ENCODE measurements at regions not wholly inside any gene's neighbourhood (a gene's known extent, or its start where the extent isn't known, plus 50 kb on each side); places are given as distances from the start of the nearest gene placed in this dataset.
"Not testable (repeated sequence)": the region's sequence is repeated elsewhere in the genome, so short reads cannot be mapped to it uniquely, and the experiment has no call there.

DNA sequence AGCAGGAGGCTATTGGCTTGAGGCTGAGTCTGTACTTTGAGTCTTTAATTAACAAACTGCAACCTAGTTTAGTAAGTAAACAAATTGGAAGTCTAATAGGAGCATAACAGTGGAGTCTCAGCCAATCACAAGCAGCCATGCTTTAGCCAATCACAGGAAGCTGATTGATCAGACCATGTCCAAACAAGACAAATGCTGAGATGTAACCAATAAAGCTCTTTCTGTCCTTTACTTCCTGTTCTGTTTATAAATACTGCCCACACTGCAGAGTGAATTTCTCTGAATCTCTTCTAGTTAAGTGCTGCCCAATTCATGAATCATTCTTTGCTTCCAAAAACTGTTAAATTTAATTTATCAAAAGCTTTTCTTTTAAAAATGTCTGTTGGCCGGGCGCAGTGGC lies 146.6 kb upstream of the DLX2 start:
- peaks cover 25% of the 10 kb centered on the region for H3K4me1 ChIP-seq (ENCODE audit: control insufficient read depth, low read depth, low read length)
- H3K27ac ChIP-seq (ENCODE audit: low read length), result no peak overlapping the region
- no peaks in the 10 kb centered on the region for H3K27me3 ChIP-seq (ENCODE audit: control insufficient read depth, insufficient read depth, low read length)
- no peak overlapping the region for H3K9ac ChIP-seq (ENCODE audit: low read length)
- H3K9me3 ChIP-seq (ENCODE audit: control insufficient read depth, low read depth, low read length), result no peaks in the 10 kb centered on the region
- H3K36me3 ChIP-seq (ENCODE audit: control insufficient read depth, low read depth, low read length), result no peaks in the 10 kb centered on the region
- no peak overlapping the region for H3K4me3 ChIP-seq (ENCODE audit: low read length)

DNA sequence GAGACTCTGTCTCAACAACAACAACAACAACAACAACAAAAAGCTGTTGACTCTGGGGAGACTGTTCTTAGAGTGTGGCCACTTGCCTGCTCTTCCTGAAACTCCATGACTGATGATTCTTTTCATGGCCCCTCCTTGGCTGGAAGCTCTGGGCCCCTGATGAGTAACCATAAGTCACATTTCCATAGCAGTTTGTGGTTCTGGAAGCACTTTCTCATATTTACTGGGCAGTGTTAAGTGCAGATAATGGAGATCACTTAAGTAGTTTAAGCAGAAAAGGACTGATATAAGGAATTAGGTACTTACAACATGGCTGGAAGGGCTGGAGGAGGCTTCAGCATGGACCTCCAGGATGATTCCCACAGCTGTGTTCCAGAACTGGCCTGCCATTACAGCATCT lies 147.3 kb upstream of the DLX2 start:
- Histone ChIP-seq H3K27ac (ENCODE audit: low read length) (no peak overlapping the region), H3K4me1 (ENCODE audit: control insufficient read depth, low read depth, low read length) (peaks cover 21% of the 10 kb centered on the region), H3K4me3 (ENCODE audit: low read length) (no peak overlapping the region)

DNA sequence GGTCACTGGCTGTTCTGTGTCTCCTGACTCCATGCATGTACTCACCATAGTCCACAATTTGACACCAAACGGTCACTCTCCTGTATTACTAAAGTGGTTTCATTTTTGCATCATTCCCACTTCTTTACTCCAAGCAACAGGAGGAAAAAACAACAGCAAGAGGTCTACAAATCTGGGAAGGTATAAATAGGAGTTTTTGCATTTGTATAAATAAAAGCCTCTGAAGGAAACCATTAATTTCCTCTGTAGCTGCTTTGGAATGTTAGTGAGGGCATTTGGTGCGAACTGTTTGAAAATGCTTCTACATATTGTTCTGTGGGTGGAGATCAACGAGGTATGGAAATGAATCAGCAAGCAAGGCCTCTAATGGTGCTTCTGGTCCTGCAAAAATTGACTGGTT lies 148.5 kb upstream of the DLX2 start:
- no peaks in the 10 kb centered on the region for H3K9me3 ChIP-seq (ENCODE audit: control insufficient read depth, low read depth, low read length)
- no peaks in the 10 kb centered on the region for H3K36me3 ChIP-seq (ENCODE audit: control insufficient read depth, low read depth, low read length)
- H3K4me3 ChIP-seq (ENCODE audit: low read length), result no peak overlapping the region
- H3K27ac ChIP-seq (ENCODE audit: low read length), result no peak overlapping the region
- H3K4me1 ChIP-seq (ENCODE audit: control insufficient read depth, low read depth, low read length), result peaks cover 18% of the 10 kb centered on the region
- no peak overlapping the region for H3K9ac ChIP-seq (ENCODE audit: low read length)
- no peaks in the 10 kb centered on the region for H3K27me3 ChIP-seq (ENCODE audit: control insufficient read depth, insufficient read depth, low read length)

More for the DNA sequence above, 147.3 kb upstream of the DLX2 start:
- H3K27me3 ChIP-seq (ENCODE audit: control insufficient read depth, insufficient read depth, low read length), result no peaks in the 10 kb centered on the region
- no peaks in the 10 kb centered on the region for H3K36me3 ChIP-seq (ENCODE audit: control insufficient read depth, low read depth, low read length)
- H3K9me3 ChIP-seq (ENCODE audit: control insufficient read depth, low read depth, low read length), result no peaks in the 10 kb centered on the region
- no peak overlapping the region for H3K9ac ChIP-seq (ENCODE audit: low read length)

DNA sequence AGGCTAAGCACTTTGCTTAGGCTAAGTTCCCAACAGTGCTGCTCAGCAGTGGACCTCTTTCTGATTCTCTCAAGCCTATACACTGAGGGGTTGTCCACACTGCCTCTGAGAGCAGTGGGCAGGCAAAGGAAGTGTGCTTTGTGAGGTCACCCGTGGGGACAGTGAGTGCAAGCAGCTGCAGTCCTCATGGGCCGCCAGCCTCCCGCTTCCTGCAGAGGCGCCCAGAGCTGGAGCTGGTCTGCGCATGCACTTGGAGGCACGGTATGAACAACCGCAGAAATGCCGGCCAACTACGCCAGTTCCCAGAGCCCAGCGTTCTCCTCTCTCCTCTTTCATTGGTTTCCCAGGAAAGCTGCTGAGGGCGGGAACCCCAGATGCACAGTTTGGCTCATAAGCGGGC lies 149.5 kb upstream of the DLX2 start:
- Histone ChIP-seq H3K4me1 (ENCODE audit: control insufficient read depth, low read depth, low read length) (peaks cover 15% of the 10 kb centered on the region), H3K9ac (ENCODE audit: low read length) (no peak overlapping the region), H3K27me3 (ENCODE audit: control insufficient read depth, insufficient read depth, low read length) (no peaks in the 10 kb centered on the region), H3K27ac (ENCODE audit: low read length) (no peak overlapping the region), H3K36me3 (ENCODE audit: control insufficient read depth, low read depth, low read length) (no peaks in the 10 kb centered on the region), H3K9me3 (ENCODE audit: control insufficient read depth, low read depth, low read length) (no peaks in the 10 kb centered on the region), H3K4me3 (ENCODE audit: low read length) (no peak overlapping the region)

DNA sequence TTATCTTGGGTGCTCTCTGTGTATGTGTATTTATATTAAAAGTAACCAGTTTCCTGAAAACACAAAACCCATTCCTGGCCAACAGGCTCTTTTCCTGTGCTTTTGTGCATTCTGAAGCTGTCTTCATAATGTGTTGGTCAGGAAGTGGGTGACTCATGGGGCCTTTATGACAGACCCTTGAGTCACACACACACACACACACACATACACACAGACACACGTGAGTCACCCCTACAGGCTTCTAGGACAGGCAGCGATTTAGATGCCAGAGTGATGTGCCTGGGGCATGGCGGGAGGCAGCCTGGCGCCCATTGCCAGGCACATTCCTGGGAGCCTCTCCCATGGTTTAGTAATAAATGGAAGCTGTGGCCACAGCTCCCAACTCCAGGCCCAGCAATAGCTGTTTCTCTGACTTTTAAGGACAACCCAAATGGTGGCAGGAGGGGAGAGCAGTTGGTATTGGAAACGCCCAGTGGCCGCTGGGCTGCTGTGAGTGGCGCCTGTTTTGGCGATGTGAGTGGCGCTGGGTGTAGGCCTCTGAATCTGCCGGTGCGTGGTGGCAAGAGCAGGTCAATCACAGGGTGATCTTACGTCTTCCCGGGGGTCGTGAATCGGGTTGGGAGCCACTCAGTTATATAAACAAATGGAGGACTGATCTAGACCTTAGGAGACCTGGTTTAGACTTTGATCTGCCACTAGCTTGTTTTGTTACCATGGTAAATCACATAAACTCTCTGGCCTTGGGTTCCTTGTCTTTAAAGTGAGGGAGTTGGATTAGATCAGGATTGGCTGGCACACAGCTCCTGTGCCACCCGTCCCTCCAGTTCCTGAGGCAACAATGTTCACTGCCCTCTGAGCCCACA lies 150.7 kb upstream of the DLX2 start:
- H3K9me3 ChIP-seq (ENCODE audit: control insufficient read depth, low read depth, low read length), result no peaks in the 10 kb centered on the region
- no peak overlapping the region for H3K4me3 ChIP-seq (ENCODE audit: low read length)
- H3K4me1 ChIP-seq (ENCODE audit: control insufficient read depth, low read depth, low read length), result peaks cover 15% of the 10 kb centered on the region
- H3K27ac ChIP-seq (ENCODE audit: low read length), result no peak overlapping the region
- H3K9ac ChIP-seq (ENCODE audit: low read length), result no peak overlapping the region
- no peaks in the 10 kb centered on the region for H3K27me3 ChIP-seq (ENCODE audit: control insufficient read depth, insufficient read depth, low read length)
- H3K36me3 ChIP-seq (ENCODE audit: control insufficient read depth, low read depth, low read length), result no peaks in the 10 kb centered on the region

DNA sequence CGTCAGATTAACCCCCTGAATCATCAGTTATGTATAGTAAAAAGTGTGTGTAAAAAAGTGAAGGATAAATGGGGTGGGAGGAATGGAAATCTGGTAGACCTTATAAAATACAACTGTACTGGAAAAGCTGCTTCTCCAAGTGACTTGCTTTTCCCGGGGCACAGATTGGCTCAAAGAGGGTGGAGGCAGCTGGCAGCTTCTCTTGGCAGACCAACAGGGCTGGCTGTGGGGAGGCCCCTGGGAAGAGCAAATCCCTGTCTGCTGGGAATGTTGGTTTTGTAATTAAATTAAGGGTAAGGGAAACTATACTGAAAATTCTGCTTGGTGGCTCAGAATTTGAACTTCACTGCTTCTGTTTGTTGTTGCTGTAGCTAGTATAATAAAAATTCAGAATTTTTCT lies 154.2 kb upstream of the DLX2 start:
- no peaks in the 10 kb centered on the region for H3K9me3 ChIP-seq (ENCODE audit: control insufficient read depth, low read depth, low read length)
- no peak overlapping the region for H3K4me3 ChIP-seq (ENCODE audit: low read length)
- H3K9ac ChIP-seq (ENCODE audit: low read length), result no peak overlapping the region
- H3K36me3 ChIP-seq (ENCODE audit: control insufficient read depth, low read depth, low read length), result no peaks in the 10 kb centered on the region
- H3K27me3 ChIP-seq (ENCODE audit: control insufficient read depth, insufficient read depth, low read length), result no peaks in the 10 kb centered on the region
- peaks cover 22% of the 10 kb centered on the region for H3K4me1 ChIP-seq (ENCODE audit: control insufficient read depth, low read depth, low read length)
- H3K27ac ChIP-seq (ENCODE audit: low read length), result no peak overlapping the region

DNA sequence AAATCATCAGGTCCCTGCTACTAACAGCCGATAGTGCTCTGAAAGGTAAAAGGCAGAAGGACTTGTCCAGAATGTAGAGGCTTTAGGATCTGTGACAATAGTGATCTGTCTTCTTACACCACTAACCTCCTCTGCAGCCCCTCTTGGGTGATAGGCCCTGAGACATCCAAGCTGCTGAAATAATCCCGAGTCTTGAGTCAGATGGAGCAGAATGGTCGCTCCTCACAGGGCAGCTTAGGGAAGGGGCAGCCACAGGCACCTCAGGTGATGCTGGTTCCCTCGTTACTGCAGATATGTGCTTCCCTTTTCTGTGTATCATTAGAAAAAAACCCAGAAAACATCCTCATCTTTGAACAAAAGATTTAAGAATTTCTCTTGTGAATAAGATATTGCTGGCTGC lies 157.1 kb upstream of the DLX2 start:
- H3K27ac ChIP-seq (ENCODE audit: low read length), result no peak overlapping the region
- no peaks in the 10 kb centered on the region for H3K36me3 ChIP-seq (ENCODE audit: control insufficient read depth, low read depth, low read length)
- H3K9ac ChIP-seq (ENCODE audit: low read length), result no peak overlapping the region
- no peak overlapping the region for H3K4me3 ChIP-seq (ENCODE audit: low read length)
- H3K9me3 ChIP-seq (ENCODE audit: control insufficient read depth, low read depth, low read length), result no peaks in the 10 kb centered on the region
- H3K27me3 ChIP-seq (ENCODE audit: control insufficient read depth, insufficient read depth, low read length), result no peaks in the 10 kb centered on the region
- peaks cover 21% of the 10 kb centered on the region for H3K4me1 ChIP-seq (ENCODE audit: control insufficient read depth, low read depth, low read length)

DNA sequence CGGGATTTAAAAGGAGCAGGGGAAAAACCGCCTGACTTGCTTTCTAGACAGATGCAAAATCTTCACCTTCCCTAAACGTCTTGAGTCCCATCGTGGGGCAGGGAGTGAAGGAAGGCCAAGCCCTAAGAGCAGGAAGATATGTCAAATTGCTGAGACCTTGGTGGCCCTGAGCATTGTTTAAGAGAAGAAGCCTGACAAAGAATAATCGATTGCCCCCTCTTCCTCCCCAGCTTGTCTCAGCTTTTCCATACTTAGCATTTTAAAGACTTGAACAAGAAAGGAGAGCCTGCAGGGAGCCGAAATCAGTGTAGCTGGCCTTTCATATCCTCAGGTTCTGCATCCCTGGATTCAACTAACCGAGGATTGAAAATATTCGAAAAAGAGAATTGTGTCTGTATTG lies 157.6 kb upstream of the DLX2 start:
- no peak overlapping the region for H3K4me3 ChIP-seq (ENCODE audit: low read length)
- peaks cover 21% of the 10 kb centered on the region for H3K4me1 ChIP-seq (ENCODE audit: control insufficient read depth, low read depth, low read length)
- H3K27me3 ChIP-seq (ENCODE audit: control insufficient read depth, insufficient read depth, low read length), result no peaks in the 10 kb centered on the region
- H3K9ac ChIP-seq (ENCODE audit: low read length), result no peak overlapping the region
- H3K9me3 ChIP-seq (ENCODE audit: control insufficient read depth, low read depth, low read length), result no peaks in the 10 kb centered on the region
- no peak overlapping the region for H3K27ac ChIP-seq (ENCODE audit: low read length)
- H3K36me3 ChIP-seq (ENCODE audit: control insufficient read depth, low read depth, low read length), result no peaks in the 10 kb centered on the region

DNA sequence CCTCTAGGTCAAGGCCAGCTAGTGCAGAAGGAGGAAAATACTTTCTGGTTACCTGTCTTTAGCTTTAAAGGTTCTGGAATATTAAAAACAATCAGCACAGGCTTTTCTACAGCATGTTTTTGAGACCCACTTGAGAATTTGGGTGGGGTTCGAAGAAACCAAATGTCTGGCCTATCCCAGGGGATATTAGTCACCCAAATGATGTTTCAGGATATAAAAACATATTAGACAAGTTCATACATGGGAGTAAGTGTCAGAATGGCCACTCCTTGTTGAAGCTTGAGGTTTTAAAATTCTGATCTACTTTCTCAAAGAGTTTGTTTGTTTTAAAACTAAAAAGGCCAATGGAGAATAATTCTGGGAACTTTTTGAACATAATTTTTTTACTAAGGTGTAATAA lies 158.6 kb upstream of the DLX2 start:
- Histone ChIP-seq H3K4me1 (ENCODE audit: control insufficient read depth, low read depth, low read length) (peaks cover 21% of the 10 kb centered on the region), H3K27me3 (ENCODE audit: control insufficient read depth, insufficient read depth, low read length) (no peaks in the 10 kb centered on the region), H3K27ac (ENCODE audit: low read length) (no peak overlapping the region), H3K9me3 (ENCODE audit: control insufficient read depth, low read depth, low read length) (no peaks in the 10 kb centered on the region), H3K4me3 (ENCODE audit: low read length) (no peak overlapping the region), H3K9ac (ENCODE audit: low read length) (no peak overlapping the region), H3K36me3 (ENCODE audit: control insufficient read depth, low read depth, low read length) (no peaks in the 10 kb centered on the region)

DNA sequence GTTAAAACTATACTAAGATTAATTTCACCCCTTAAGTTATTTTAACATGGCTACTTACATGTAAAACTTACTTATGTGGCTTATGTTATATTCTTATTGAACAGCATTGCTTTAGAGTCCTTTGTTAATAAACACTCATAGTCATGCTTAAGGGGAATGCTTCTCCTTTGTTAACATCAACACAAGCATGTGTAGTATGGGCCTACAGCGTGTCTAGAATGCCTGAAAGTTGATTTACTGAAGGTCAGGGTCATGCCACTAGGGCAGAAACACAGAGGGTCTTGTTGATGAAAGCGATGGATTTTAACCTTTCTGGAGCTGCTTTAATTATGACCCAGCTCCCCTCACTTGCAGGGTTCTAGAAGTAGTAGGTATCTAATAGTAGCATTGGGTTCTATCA lies 159.8 kb upstream of the DLX2 start:
- Histone ChIP-seq H3K4me3 (ENCODE audit: low read length) (no peak overlapping the region), H3K36me3 (ENCODE audit: control insufficient read depth, low read depth, low read length) (no peaks in the 10 kb centered on the region), H3K27ac (ENCODE audit: low read length) (no peak overlapping the region), H3K9me3 (ENCODE audit: control insufficient read depth, low read depth, low read length) (no peaks in the 10 kb centered on the region), H3K9ac (ENCODE audit: low read length) (no peak overlapping the region), H3K4me1 (ENCODE audit: control insufficient read depth, low read depth, low read length) (peaks cover 21% of the 10 kb centered on the region), H3K27me3 (ENCODE audit: control insufficient read depth, insufficient read depth, low read length) (no peaks in the 10 kb centered on the region)

DNA sequence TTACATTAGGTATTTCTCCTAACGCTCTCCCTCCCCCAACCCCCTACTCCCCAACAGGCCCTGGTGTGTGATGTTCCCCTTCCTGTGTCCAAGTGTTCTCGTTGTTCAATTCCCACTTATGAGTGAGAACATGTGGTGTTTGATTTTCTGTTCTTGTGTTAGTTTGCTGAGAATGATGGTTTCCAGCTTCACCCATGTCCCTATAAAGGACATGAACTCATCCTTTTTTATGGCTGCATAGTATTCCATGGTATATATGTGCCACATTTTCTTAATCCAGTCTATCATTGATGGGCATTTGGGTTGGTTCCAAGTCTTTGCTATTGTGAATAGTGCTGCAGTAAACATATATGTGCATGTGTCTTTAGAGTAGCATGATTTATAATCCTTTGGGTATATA lies 162.1 kb upstream of the DLX2 start:
- not testable (repeated sequence) for H3K27ac ChIP-seq (ENCODE audit: low read length); H3K27me3 ChIP-seq (ENCODE audit: control insufficient read depth, insufficient read depth, low read length); H3K9ac ChIP-seq (ENCODE audit: low read length); H3K36me3 ChIP-seq (ENCODE audit: control insufficient read depth, low read depth, low read length); H3K4me3 ChIP-seq (ENCODE audit: low read length); H3K9me3 ChIP-seq (ENCODE audit: control insufficient read depth, low read depth, low read length)
- peaks cover 15% of the 10 kb centered on the region for H3K4me1 ChIP-seq (ENCODE audit: control insufficient read depth, low read depth, low read length)

DNA sequence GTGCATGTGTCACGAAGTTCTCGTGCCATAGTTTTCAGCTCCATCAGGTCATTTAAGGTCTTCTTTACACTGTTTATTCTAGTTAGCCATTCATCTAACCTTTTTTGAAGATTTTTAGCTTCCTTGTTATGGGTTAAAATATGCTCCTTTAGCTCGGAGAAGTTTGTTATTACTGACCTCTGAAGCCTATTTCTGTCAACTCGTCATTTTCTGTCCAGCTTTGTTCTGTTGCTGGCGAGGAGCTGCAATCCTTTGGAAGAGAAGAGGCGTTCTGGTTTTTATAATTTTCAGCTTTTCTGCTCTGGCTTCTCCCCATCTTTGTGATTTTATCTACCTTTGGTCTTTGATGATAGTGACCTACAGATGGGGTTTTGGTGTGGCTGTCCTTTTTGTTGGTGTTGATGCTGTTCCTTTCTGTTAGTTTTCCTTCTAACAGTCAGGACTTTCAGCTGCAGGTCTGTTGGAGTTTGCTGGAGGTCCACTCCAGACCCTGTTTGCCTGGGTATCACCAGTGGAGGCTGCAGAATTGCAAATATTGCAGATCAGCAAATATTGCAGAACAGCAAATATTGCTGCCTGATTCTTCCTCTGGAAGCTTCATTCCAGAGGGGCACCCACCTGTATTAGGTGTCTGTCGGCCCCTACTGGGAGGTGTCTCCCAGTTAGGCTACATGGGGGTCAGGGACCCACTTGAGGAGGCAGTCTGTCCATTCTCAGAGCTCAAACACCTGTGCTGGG lies 157.7 kb upstream of the ITGA6 start:
- H3K9ac ChIP-seq (ENCODE audit: low read length); H3K4me3 ChIP-seq (ENCODE audit: low read length); H3K9me3 ChIP-seq (ENCODE audit: control insufficient read depth, low read depth, low read length); H3K27me3 ChIP-seq (ENCODE audit: control insufficient read depth, insufficient read depth, low read length); H3K36me3 ChIP-seq (ENCODE audit: control insufficient read depth, low read depth, low read length); H3K4me1 ChIP-seq (ENCODE audit: control insufficient read depth, low read depth, low read length); H3K27ac ChIP-seq (ENCODE audit: low read length): not testable (repeated sequence)

All from iPS-18a (cell line).